ENCODE measurements at regions not wholly inside any gene's neighbourhood (a gene's known extent, or its start where the extent isn't known, plus 50 kb on each side); places are given as distances from the start of the nearest gene placed in this dataset.

DNA sequence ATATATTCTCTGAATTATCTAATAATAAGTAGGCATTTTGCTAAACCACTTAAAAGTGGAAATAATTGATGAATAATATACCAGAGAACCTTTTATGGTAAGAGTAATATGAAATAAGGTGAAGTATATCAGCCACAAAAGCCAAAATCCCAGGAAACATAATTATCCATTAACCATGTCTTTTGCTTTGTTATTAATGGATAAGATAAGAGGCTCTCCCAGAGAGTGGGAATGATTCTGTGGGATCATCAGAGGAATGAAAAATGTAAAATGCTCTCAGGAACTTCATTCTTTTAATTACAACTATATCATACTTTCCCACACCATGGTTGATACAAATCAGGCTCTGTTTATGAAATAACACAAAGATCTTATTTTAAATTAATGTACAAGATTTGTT lies 391.7 kb upstream of the FZD8 start:
- Histone ChIP-seq H3K27ac (ENCODE audit: insufficient read depth, low read length) (no peak overlapping the region), H4K8ac (ENCODE audit: low read depth in 2 of 2, low read length in 2 of 2) (no peak overlapping the region), H3K18ac (ENCODE audit: low read depth, low read length) (no peak overlapping the region), H3K4ac (ENCODE audit: low read depth, low read length) (no peak overlapping the region), H2AFZ (replicated peaks; ENCODE audit: low read length, poor library complexity) (no peak overlapping the region), H3K4me1 (ENCODE audit: control insufficient read depth, insufficient read depth, low read length) (no peaks in the 10 kb centered on the region), H3K23ac (ENCODE audit: low read depth, low read length) (no peak overlapping the region), H2BK120ac (ENCODE audit: low read depth, low read length) (no peak overlapping the region), H2BK5ac (ENCODE audit: low read depth, low read length, poor library complexity, severe bottlenecking) (no peak overlapping the region), H2AK5ac (ENCODE audit: low read depth, low read length) (no peak overlapping the region), H3K79me1 (ENCODE audit: low read depth in 1 of 2, low read length in 2 of 2) (no peaks in the 10 kb centered on the region), H3K14ac (replicated peaks; ENCODE audit: low read depth, low read length) (no peak overlapping the region), H3K9ac (ENCODE audit: low read depth, low read length) (no peak overlapping the region), H3K27me3 (ENCODE audit: control insufficient read depth, insufficient read depth, low read length) (peaks cover 4% of the 10 kb centered on the region; the same call in 1 of the 2 replicates), H3K36me3 (ENCODE audit: control insufficient read depth, insufficient read depth, low read length) (no peaks in the 10 kb centered on the region), H4K91ac (ENCODE audit: insufficient read depth, low read depth, low read length) (no peak overlapping the region), H2BK20ac (ENCODE audit: low read depth, low read length) (no peak overlapping the region), H3K9me1 (ENCODE audit: insufficient read depth, low read length) (no peaks in the 10 kb centered on the region), H4K20me1 (ENCODE audit: insufficient read depth, low read length) (no peaks in the 10 kb centered on the region), H2AK9ac (replicated peaks; ENCODE audit: low read depth, low read length, poor library complexity) (no peak overlapping the region), H3K4me3 (ENCODE audit: insufficient read depth, low read depth, low read length) (no peak overlapping the region), H3K4me2 (ENCODE audit: low read depth, low read length) (no peak overlapping the region), H3K56ac (ENCODE audit: extremely low read depth, insufficient read depth, low read length) (no peak overlapping the region), H2BK15ac (ENCODE audit: low read depth, low read length) (no peak overlapping the region), H4K5ac (ENCODE audit: low read depth, low read length) (no peak overlapping the region), H3K9me3 (ENCODE audit: control insufficient read depth, insufficient read depth, low read length) (no peaks in the 10 kb centered on the region)
- ATAC-seq (ENCODE audit: low read depth) (no peak), DNase-seq (no peak)
- dilution Hi-C loops (cut with HindIII; ENCODE audit: low sequenced_read_pairs, unreplicated experiment) (no loop called here), in situ Hi-C loops (cut with MboI; ENCODE audit: low sequenced_read_pairs) (no loop called here), intact Hi-C loops (cut with micrococcal nuclease) (no loop called here)
- POLR2A ChIA-PET (ENCODE audit: unreplicated experiment) = no interaction called here
- TF ChIP-seq CEBPB (IDR thresholded peaks at IDR 0.05; ENCODE audit: low read depth, low read length) (no peak), BHLHE40 (IDR thresholded peaks at IDR 0.05; ENCODE audit: low read depth, low read length) (no peak)
- BruUV-seq (replicated peaks) = no TSS peak
- CTCF ChIA-PET = no interaction called here

Measured in IMR-90 (cell line).